Fibroblast of pulmonary artery (primary cell): ENCODE measurements at regions not wholly inside any gene's neighbourhood (a gene's known extent, or its start where the extent isn't known, plus 50 kb on each side); places are given as distances from the start of the nearest gene placed in this dataset.
"Not testable (repeated sequence)": the region's sequence is repeated elsewhere in the genome, so short reads cannot be mapped to it uniquely, and the experiment has no call there.

ENCODE experiments used
- DNase-seq: peaks from one replicate; pipeline ENCODE4 v3.0.0-alpha.2; 2010; ENCODE audit warnings: low read depth
- H3K4me3 ChIP-seq: replicated peaks from 2 replicates; pipeline ENCODE4 v1.5.1; 2011; ENCODE audit warnings: low read depth, mild to moderate bottlenecking, control low read depth, low read length, moderate library complexity
- TF ChIP-seq, protein P1 (sequence below): IDR thresholded peaks from 2 replicates; pipeline ENCODE4 v1.5.1; 2011; ENCODE audit warnings: mild to moderate bottlenecking, control low read depth, low read length, inconsistent platforms; ENCODE audit errors: missing control alignments

DNA sequence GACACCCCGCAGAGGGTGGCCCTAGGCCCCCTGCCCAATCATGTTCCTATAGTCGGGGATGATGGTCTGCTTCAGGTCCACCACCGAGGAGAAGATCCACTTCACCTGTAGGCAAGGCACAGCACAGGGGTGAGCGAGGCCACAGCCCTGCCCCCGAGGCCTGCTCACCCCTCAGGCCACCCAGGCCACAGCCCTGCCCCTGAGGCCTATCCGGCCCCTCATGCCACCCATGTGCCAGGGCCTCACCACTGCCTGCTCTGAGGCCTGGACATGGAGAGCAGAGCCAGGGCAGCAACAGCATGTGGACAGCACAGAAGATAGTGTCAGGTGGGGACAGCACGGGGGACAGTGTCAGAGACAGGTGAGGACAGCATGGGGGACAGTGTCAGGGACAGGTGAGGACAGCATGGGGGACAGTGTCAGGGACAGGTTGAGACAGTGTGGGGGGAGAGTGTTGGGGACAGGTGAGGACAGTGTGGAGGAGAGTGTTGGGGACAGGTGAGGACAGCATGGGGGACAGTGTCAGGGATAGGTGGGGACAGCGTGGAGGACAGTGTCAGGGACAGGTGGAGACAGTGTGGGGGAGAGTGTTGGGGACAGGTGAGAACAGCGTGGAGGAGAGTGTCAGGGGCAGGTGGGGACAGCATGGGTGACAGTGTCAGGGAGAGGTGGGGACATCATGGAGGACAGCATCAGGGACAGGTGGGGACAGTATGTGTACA is 239.7 kb downstream of the TMEM121 start:
- H3K4me3 ChIP-seq: no peak overlapping the region
- no peak for DNase-seq
- TF ChIP-seq, protein P1, sequence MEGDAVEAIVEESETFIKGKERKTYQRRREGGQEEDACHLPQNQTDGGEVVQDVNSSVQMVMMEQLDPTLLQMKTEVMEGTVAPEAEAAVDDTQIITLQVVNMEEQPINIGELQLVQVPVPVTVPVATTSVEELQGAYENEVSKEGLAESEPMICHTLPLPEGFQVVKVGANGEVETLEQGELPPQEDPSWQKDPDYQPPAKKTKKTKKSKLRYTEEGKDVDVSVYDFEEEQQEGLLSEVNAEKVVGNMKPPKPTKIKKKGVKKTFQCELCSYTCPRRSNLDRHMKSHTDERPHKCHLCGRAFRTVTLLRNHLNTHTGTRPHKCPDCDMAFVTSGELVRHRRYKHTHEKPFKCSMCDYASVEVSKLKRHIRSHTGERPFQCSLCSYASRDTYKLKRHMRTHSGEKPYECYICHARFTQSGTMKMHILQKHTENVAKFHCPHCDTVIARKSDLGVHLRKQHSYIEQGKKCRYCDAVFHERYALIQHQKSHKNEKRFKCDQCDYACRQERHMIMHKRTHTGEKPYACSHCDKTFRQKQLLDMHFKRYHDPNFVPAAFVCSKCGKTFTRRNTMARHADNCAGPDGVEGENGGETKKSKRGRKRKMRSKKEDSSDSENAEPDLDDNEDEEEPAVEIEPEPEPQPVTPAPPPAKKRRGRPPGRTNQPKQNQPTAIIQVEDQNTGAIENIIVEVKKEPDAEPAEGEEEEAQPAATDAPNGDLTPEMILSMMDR: no peak

DNA sequence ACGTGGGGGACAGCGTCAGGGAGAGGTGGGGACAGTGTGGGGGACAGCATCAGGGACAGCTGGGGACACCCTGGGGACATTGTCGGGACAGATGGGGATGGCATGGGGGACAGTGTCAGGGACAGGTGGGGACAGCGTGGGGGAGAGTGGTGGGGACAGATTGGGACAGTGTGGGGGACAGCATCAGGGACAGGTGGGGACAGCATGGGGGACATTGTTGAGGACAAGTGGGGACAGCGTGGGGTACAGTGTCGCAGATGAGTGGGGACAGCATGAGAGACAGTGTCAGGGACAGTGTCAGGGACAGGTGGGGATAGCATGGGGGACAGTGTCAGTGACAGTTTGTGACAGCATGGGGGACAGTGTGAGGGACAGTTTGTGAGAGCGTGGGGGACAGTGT is 240.9 kb downstream of the TMEM121 start:
- TF ChIP-seq, protein P1: no peak
- DNase-seq: no peak
- no peak overlapping the region for H3K4me3 ChIP-seq

DNA sequence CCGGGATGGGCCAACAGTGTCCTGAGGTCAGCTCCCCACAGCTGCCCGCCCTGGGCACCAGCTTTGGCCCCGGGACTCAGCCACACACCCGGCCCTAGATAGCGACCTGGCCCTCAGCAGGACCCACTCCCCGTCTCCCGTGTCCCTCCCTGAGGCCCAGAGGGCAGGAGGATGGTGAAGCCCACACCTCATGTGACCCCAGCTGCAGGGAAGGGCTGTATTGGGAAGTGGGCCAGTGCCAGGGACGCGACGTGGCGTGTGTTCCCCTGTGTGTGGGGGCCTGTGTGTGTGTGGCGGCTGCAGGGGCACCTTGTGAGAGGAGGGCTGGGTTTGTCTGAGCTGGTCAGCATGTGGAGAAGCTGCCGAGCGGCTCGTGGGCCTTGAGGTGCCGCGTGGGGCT is 241.7 kb downstream of the TMEM121 start:
- DNase-seq, H3K4me3 ChIP-seq: not testable (repeated sequence)

DNA sequence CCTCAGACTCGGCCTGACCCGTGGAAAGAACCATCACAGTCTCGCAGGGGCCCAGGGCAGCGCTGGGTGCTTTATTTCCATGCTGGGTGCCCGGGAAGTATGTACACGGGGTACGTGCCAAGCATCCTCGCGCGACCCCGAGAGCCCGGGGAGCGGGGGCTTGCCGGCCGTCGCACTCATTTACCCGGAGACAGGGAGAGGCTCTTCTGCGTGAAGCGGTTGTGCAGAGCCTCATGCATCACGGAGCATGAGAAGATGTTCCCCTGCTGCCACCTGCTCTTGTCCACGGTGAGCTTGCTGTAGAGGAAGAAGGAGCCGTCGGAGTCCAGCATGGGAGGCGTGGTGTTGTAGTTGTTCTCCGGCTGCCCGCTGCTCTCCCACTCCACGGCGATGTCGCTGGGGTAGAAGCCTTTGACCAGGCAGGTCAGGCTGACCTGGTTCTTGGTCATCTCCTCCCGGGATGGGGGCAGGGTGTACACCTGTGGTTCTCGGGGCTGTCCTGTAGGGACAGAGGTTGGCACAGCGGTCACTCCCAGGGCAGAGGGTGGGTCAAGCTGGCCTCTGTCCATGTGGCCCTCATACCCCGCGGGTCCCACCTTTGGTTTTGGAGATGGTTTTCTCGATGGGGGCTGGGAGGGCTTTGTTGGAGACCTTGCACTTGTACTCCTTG is 242.8 kb downstream of the TMEM121 start:
- not testable (repeated sequence) for H3K4me3 ChIP-seq, DNase-seq

DNA sequence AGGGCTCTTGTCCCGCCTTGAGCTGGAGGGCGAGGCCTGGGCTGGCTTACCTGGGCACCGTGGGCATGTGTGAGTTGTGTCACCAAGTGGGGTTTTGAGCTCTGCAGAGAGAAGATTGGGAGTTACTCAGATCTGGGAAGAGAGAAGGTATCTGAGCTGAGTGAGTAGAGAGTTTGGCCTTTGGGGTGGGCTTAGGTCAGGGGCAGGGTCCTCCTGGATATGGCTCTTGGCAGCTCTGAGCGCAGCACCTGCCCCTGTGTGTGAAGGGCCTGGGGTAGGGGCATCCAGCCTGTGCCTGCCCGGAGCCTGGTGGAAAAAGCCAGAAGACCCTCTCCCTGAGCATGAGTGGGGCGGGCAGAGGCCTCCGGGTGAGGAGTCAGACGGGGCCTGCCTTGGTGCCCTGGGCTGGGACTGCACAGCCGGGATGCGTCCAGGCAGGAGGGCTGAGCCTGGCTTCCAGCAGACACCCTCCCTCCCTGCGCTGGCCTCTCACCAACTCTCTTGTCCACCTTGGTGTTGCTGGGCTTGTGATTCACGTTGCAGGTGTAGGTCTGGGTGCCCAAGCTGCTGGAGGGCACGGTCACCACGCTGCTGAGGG is 244.3 kb downstream of the TMEM121 start:
- DNase-seq, H3K4me3 ChIP-seq: not testable (repeated sequence)

DNA sequence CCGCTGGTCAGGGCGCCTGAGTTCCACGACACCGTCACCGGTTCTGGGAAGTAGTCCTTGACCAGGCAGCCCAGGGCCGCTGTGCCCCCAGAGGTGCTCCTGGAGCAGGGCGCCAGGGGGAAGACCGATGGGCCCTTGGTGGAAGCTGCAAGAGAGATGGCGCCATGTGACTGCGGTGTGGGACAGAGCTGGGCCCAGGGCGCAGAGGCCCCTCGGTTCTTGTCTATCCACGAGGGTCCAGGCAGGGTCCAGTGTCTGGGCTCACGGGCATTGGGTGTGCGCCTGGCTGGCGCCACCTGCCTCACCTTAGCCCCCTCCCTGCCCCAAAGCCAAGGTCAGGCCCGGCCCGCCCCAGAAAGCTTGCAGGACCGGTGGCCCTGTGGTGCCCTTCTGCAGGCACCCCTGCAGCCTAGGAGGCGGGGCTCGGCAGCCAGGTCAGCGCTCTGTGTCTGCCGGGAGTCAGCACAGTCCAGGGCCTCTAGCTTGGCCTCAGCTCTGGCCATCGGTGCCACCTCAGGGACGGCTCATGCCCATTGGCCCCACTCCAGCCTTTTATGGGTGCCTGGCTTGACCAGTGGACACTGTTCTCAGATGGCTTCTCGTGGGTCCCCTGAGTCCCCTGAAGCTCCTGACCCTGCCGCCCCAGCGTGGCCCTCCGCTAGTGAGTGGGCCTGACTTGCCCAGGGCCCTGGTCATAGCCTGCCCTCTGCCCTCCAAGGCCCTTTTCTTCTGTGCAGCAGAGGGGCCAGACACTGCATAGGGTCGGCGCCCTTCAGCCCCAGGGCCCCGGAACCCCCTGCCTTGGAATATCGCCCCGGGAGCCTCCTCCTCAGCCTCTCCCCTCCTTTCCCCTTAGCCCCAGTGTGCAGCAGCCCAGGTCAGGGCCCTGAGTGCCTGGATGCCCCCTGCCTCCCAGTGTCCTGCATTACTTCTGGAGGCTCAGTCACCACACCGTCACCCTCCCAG is 245.2 kb downstream of the TMEM121 start:
- DNase-seq, H3K4me3 ChIP-seq: not testable (repeated sequence)

DNA sequence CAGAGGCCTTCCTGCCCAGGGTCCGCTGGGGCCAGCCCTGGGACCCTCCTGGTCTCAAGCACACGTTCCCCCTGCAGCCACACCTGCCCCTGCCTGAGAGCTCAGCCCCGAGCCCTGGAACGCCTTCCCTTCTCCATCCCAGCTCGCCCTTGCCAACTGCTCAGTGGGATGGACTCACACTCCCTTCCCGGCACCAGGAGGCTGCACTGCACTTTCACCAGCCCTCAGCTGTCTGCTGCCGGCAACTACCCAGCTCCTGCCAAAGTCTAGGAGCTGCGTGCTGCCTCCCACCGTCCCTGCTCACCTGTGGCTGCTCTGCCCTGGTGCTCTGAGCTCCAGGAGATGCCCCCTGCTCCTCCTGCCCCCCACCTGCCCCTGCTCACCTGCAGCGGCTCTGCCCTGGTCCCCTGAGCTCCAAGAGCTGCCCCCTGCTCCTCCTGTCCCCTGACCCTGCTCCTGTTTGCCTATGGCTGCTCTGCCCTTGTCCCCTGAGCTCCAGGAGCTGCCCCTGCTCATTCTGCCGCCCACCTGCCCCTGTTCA is 246.4 kb downstream of the TMEM121 start:
- DNase-seq, H3K4me3 ChIP-seq: not testable (repeated sequence)

DNA sequence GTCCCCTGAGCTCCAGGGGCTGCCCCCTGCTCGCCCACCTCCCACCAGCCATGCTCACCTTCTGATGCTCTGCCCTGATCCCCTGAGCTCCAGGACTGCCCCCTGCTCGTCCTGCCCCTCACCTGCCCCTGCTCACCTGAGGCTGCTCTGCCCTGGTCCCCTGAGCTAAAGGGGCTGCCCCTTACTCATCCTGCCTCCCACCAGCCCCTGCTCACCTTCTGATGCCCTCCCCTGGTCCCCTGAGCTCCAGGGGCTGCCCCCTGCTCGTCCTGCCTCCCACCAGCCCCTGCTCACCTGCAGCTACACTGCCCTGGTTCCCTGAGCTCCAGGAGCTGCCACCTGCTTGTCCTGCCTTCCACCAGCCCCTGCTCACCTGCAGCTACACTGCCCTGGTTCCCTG is 247.2 kb downstream of the TMEM121 start:
- no peak for DNase-seq
- H3K4me3 ChIP-seq: no peak overlapping the region
- TF ChIP-seq, protein P1: no peak

DNA sequence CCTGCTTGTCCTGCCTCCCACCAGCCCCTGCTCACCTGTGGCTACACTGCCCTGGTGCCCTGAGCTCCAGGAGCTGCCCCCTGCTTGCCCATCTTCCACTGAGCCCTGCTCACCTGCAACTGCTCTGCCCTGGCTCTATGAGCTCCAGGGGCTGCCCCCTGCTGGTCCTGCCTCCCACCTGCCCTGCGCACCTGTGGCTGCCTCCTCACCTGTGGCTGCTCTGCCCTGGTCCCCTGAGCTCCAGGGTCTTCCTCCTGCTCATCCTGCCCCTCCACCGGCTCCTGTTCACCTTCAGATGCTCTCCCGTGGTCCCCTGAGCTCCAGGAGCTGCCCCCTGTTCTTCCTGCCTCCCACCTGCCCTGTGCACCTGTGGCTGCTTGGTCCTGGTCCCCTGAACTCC is 247.6 kb downstream of the TMEM121 start:
- DNase-seq: no peak
- TF ChIP-seq, protein P1: no peak
- H3K4me3 ChIP-seq: no peak overlapping the region

DNA sequence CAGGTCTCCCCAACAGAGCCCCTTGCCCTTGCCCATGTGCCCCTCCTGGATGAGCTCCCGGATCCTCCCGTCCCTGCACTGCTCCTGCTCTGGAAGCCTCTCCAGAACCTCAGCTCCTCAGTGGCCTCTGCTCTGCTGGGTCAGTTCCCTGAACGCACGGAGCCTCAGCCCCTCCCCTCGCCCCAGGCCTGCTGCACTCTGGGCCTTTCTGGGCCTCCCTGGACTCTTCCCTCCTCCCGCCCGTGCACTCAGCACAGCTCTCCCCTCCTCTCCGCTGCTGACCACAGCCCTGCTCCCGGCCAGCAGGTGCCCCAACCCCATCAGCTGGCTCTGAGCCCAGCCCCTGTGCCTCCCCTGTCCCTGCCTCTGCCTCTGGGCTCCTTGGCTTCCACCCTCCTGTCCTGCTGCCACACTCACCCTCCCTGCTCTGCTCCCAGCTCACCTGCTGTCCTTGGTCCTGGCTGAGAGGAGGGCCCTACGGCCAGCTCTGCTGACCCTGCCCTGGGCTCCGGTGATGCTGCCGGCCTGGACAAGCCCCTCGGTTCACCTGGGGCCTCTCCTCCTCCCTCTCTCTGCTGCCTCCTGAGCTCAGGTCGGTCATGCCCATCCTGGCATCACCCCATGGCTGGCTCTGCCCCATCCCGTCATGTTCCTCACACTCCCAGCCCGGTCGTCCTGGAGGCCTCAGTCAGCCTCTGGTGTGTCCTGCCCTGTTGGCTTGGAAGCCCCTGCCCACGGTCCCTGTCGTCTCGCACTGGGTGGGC is 248.4 kb downstream of the TMEM121 start:
- not testable (repeated sequence) for H3K4me3 ChIP-seq, DNase-seq

DNA sequence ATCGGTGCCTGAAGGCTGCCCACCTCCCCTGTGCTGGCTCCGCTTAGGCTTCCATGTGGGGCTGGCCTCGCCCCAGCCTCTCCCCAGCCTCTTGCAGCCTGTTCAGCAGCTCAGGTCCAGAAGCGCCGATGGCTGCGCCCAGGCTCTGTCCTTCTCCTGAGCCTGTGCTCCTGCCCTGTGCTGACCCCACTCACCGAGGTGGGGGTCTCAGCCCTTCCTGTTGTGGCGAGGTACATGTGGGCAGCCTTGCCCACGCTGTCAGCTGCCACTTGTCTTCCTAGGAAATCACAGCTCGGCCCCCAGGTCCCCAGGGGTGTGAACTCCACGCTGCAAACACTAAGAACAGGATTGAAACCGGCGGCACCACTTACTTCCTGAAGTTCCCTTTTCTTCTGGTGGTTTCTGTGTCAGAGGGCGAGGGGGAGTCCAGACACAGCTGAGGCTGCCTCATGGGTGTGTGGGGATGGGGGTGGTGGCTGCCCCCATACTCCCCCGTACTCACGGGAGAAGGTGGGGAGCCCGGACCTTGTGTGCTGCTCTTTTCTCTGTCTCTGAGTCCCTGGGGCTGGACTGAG is 249.1 kb downstream of the TMEM121 start:
- not testable (repeated sequence) for DNase-seq, H3K4me3 ChIP-seq

DNA sequence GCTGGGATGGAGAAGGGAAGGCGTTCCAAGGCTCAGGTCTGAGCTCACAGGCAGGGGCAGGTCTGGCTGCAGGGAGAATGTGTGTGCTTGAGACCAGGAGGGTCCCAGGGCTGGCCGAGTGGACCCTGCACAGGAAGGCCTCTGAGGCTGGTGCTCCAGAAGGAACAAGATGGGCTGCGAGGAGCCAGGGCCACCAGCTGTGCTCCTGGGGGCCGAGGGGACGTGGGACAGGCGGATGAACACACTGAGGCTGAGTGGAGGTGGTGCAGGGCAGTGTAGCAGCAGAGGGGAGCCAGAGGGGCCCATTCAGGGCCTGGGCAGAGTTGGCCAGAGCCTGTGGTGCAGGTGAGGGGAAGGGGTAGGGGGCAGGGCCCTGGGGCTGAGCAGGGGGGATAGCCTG is 249.7 kb downstream of the TMEM121 start:
- DNase-seq, H3K4me3 ChIP-seq: not testable (repeated sequence)
